HG02852 (cell line): ENCODE measurements at regions not wholly inside any gene's neighbourhood (a gene's known extent, or its start where the extent isn't known, plus 50 kb on each side); places are given as distances from the start of the nearest gene placed in this dataset.
"Not testable (repeated sequence)": the region's sequence is repeated elsewhere in the genome, so short reads cannot be mapped to it uniquely, and the experiment has no call there.

ENCODE experiments used
- ATAC-seq: cut with Tn5 transposase; IDR thresholded peaks from one replicate; pipeline ENCODE4 v1.9.1; 2021; ENCODE audit warnings: mild to moderate bottlenecking, moderate library complexity; ENCODE audit not compliant: unreplicated experiment

GRCh38 chr6:74070711-74071110 lies 374.7 kb downstream of the CD109 start:
- ATAC-seq: no peak

- ATAC-seq: no peak
Observed at GRCh38 chr6:74070091-74070490, 374.1 kb downstream of the CD109 start.

GRCh38 chr6:74069089-74069581 lies 373.1 kb downstream of the CD109 start:
- ATAC-seq: no peak

GRCh38 chr6:74066168-74066871 lies 370.3 kb downstream of the CD109 start:
- no peak for ATAC-seq

GRCh38 chr6:74065705-74066104 lies 369.7 kb downstream of the CD109 start:
- ATAC-seq: no peak

GRCh38 chr6:74063391-74063790 lies 367.4 kb downstream of the CD109 start:
- ATAC-seq: no peak

- ATAC-seq: no peak
Observed at GRCh38 chr6:74061201-74061600, 365.2 kb downstream of the CD109 start.

- ATAC-seq: no peak
Observed at GRCh38 chr6:74060354-74060753, 364.4 kb downstream of the CD109 start.

GRCh38 chr6:74058606-74059005 lies 362.6 kb downstream of the CD109 start:
- ATAC-seq: no peak

- ATAC-seq: no peak
Observed at GRCh38 chr6:74057326-74057725, 361.3 kb downstream of the CD109 start.

- no peak for ATAC-seq
Observed at GRCh38 chr6:74054190-74054589, 358.2 kb downstream of the CD109 start.

GRCh38 chr6:74050921-74051320 lies 354.9 kb downstream of the CD109 start:
- ATAC-seq: no peak

GRCh38 chr6:74048387-74048786 lies 352.4 kb downstream of the CD109 start:
- ATAC-seq: no peak

GRCh38 chr6:74044417-74045096 lies 348.6 kb downstream of the CD109 start:
- no peak for ATAC-seq

GRCh38 chr6:74041420-74041819 lies 345.4 kb downstream of the CD109 start:
- no peak for ATAC-seq

- no peak for ATAC-seq
Observed at GRCh38 chr6:74018825-74019224, 322.8 kb downstream of the CD109 start.

- ATAC-seq: no peak
Observed at GRCh38 chr6:74015427-74015826, 319.4 kb downstream of the CD109 start.

- no peak for ATAC-seq
Observed at GRCh38 chr6:74000666-74001490, 304.9 kb downstream of the CD109 start.

GRCh38 chr6:73990609-73991238 lies 294.7 kb downstream of the CD109 start:
- not testable (repeated sequence) for ATAC-seq

GRCh38 chr6:73989428-73989827 lies 293.4 kb downstream of the CD109 start:
- no peak for ATAC-seq

GRCh38 chr6:73985891-73986290 lies 289.9 kb downstream of the CD109 start:
- ATAC-seq: no peak
